Mucosa of stomach (tissue), 1 donor: ENCODE measurements at regions not wholly inside any gene's neighbourhood (a gene's known extent, or its start where the extent isn't known, plus 50 kb on each side); places are given as distances from the start of the nearest gene placed in this dataset.
"Not testable (repeated sequence)": the region's sequence is repeated elsewhere in the genome, so short reads cannot be mapped to it uniquely, and the experiment has no call there.

Source experiments
- H3K27me3 ChIP-seq: one replicate; pipeline ENCODE4 v1.7.0; 2013; ENCODE audit warnings: mild to moderate bottlenecking, low read length; ENCODE audit not compliant: control insufficient read depth, insufficient read depth
- H3K36me3 ChIP-seq: one replicate; pipeline ENCODE4 v1.7.0; 2013; ENCODE audit warnings: low read length; ENCODE audit not compliant: control insufficient read depth, insufficient read depth
- H3K4me1 ChIP-seq: one replicate; pipeline ENCODE4 v1.7.0; 2013; ENCODE audit warnings: mild to moderate bottlenecking, low read length; ENCODE audit not compliant: control insufficient read depth, insufficient read depth
- H3K4me3 ChIP-seq: one replicate; pipeline ENCODE4 v1.7.0; 2013; ENCODE audit warnings: low read length
- H3K9ac ChIP-seq: one replicate; pipeline ENCODE4 v1.7.0; 2013; ENCODE audit warnings: mild to moderate bottlenecking, low read length, moderate library complexity
- H3K9me3 ChIP-seq: one replicate; pipeline ENCODE4 v1.7.0; 2013; ENCODE audit warnings: mild to moderate bottlenecking, low read length, moderate library complexity; ENCODE audit not compliant: control insufficient read depth
- donor health status: Pancreatic carcinoma.

DNA sequence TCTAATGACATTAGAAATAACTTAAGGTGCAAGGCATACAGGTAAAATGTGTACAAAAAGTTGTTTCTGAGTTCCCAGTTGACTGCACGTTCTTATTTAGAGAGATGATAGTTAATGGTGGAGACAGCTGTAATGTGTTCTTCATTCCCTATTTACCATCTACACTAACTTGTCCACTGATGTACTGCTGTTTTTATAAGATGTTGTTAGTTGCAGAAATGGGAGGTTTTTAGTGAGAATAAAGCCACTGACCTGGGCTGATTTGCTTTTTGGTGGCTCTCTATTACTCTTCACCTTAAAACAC lies 122.9 kb upstream of the LYPLAL1 start:
- no peaks in the 10 kb centered on the region for H3K36me3 ChIP-seq
- no peaks in the 10 kb centered on the region for H3K27me3 ChIP-seq
- H3K4me1 ChIP-seq = no peaks in the 10 kb centered on the region
- no peaks in the 10 kb centered on the region for H3K9me3 ChIP-seq
- no peak overlapping the region for H3K9ac ChIP-seq
- H3K4me3 ChIP-seq = no peak overlapping the region

DNA sequence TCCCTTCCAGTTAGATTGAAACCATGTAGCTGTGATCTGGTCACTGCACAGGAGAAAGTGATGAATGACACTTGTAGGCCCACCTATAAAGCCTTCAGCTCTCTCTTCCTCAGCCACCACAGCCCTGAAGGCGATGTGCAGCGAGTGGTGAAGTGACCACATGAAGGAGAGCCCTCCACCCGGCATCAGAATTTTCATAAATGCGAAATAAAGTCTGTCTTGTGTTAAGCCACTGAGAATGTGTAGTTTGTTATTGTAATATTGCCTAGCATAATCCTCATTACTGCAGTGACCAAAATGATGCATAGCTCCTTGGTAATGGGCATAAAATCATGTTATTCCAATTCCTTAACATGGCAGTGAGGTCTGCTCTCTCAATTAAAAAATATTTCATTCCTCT lies 122.1 kb upstream of the LYPLAL1 start:
- H3K4me1 ChIP-seq = no peaks in the 10 kb centered on the region
- H3K9me3 ChIP-seq = no peaks in the 10 kb centered on the region
- no peak overlapping the region for H3K4me3 ChIP-seq
- H3K9ac ChIP-seq = no peak overlapping the region
- H3K27me3 ChIP-seq = no peaks in the 10 kb centered on the region
- H3K36me3 ChIP-seq = no peaks in the 10 kb centered on the region

DNA sequence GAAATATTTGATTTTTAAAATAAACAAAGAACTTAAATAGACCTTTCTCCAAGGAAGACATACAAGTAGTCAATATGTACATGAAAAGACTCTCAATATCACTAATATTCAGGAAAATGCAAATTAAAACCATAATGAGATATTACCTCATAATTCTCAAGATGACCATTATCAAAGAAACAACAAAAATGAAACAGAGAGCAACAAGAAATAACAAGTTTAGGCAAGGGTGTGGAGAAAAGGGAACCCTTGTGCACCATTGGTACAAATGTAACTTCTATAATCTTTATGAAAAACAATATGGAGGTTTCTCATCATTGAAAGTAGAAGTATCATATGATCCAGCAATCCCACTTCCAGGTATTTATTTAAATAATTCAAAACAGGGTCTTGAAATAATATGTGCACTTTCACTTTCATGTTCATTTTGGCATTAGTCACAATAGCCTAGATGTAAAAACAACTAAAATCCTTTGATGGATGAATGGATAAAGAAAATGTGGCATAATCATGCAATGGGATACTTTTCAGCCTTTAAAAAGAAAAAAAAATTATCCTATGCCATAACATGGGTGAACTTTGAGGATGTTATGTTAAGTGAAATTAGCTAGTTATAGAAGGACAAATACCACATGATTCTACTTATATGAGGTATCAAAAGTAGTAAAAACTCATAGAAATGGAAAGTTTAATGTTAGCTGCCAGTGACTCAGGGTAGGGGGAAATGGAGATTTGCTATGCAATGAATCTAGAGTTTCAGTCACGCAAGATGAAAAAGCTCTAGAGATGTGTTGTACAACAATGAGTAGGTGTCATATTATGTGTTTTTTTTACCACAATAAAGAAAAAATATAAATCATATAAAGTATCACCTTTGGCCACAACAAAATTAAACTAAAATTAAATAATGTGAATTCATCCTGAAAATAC lies 114.5 kb upstream of the LYPLAL1 start:
- Histone ChIP-seq H3K9ac (no peak overlapping the region), H3K27me3 (no peaks in the 10 kb centered on the region), H3K4me3 (no peak overlapping the region), H3K4me1 (no peaks in the 10 kb centered on the region), H3K9me3 (no peaks in the 10 kb centered on the region), H3K36me3 (no peaks in the 10 kb centered on the region)

DNA sequence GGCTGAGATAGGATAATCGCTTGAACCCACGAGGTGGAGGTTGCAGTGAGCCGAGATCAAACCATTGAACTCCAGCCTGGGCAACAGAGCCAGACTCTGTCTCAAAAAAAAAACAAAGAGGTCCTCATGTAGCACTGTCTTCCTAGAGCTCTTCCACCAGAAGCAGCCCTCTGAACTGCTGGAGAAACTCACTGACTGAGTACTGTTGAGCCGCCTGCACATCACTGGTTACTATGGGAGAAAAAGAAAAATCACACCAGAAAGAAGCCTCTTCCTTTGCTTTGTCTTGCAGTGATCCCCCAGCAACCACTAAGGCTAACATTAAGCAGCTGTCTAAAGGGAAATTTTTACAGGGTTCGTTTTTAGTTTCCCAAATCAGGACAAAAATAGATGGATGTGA lies 112.9 kb upstream of the LYPLAL1 start:
- Histone ChIP-seq H3K27me3 (no peaks in the 10 kb centered on the region), H3K9me3 (no peaks in the 10 kb centered on the region), H3K4me3 (no peak overlapping the region), H3K36me3 (no peaks in the 10 kb centered on the region), H3K4me1 (no peaks in the 10 kb centered on the region), H3K9ac (no peak overlapping the region)

DNA sequence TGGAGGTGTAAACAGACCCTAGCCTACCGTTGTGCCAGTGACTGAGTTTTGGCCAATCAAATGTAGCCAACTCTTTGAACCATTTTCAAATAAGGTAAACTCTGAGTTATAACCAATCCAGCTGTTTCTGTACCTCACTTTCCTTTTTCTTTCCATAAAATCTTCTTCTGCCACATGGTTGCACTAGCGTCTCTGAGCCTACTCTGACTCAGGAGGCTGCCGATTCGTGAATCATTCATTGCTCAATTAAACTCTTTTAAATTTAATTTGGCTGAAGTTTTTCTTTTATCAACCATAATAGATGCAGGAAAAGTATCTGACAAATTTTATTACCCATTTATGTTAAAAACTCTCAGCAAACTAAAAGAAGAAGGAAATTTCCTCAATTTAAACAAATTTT lies 111.5 kb upstream of the LYPLAL1 start:
- Histone ChIP-seq H3K27me3 (no peaks in the 10 kb centered on the region), H3K4me3 (no peak overlapping the region), H3K9ac (no peak overlapping the region), H3K36me3 (no peaks in the 10 kb centered on the region), H3K9me3 (no peaks in the 10 kb centered on the region), H3K4me1 (no peaks in the 10 kb centered on the region)

DNA sequence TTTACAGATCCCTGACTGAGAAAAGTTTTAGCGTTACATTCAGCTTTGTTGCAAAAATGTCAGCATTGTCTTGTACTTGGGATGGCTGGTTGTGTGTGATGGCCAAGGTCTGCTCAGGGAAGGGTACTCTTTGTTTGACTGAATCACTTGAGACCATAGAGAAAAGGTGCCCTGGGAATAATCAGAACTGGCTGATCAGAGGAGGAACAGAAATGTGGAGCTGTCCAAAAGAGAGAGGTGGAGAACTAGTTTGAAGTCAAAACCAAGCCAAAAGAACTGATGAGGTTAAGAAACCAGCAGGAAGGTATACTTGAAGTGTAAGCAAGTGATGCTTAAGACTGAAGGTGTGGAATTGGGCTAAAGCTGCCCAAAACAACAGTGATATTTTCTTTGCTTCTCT lies 107.6 kb upstream of the LYPLAL1 start:
- H3K27me3 ChIP-seq = no peaks in the 10 kb centered on the region
- H3K36me3 ChIP-seq = no peaks in the 10 kb centered on the region
- no peak overlapping the region for H3K9ac ChIP-seq
- no peaks in the 10 kb centered on the region for H3K9me3 ChIP-seq
- no peaks in the 10 kb centered on the region for H3K4me1 ChIP-seq
- no peak overlapping the region for H3K4me3 ChIP-seq

DNA sequence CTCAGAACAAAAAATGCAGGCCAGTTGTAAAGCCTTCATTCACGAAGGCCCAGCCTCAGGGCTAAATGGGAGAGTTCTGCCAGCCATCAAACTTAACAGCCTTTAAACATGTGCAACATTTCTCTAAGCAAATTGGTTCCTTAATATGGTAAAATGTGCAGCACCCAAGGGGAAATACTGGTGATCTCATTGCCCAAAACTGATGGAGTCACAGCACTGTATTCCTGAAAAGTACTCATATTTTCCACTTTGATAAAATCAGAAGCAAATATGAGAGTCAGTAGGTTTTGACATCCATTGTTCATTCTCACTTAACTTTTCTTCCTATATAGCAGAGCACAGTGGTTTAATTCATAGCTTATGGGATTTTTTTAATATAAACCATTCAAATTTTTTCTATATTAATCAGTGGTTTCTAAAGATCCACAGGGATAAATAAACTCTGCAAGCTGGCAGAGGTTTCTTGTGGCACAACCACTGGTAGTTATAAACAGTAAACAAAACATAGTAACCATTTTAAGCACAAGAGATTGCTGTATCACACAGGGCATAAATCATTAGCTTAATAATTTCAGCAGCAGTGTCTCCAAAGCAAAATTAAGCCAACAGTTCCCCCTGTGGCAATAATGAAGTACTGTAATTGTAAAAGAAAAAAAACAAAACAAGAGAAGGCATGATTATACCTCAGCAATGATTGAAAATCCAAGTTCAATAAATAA lies 106.9 kb upstream of the LYPLAL1 start:
- Histone ChIP-seq H3K4me3 (no peak overlapping the region), H3K36me3 (no peaks in the 10 kb centered on the region), H3K27me3 (no peaks in the 10 kb centered on the region), H3K9ac (no peak overlapping the region), H3K4me1 (no peaks in the 10 kb centered on the region), H3K9me3 (no peaks in the 10 kb centered on the region)

DNA sequence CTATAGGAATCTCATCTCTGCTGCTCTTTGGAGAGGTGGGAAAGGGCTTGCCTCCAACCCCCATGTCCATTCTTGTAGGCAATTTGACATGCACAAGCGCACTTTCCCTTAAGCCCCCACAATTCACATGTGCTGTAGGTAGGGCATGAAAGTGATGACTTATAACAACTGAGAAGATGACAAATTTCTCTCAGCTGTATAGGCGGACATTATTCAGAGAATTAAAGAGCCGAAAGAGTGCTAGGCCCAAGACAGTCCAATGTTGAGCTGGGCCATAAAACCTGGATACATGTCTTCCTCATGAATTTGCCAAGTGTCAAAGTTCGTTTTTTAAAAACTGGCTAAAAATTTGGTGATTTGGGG lies 106.3 kb upstream of the LYPLAL1 start:
- H3K4me3 ChIP-seq = no peak overlapping the region
- H3K4me1 ChIP-seq = no peaks in the 10 kb centered on the region
- H3K27me3 ChIP-seq = no peaks in the 10 kb centered on the region
- H3K9ac ChIP-seq = no peak overlapping the region
- H3K9me3 ChIP-seq = no peaks in the 10 kb centered on the region
- H3K36me3 ChIP-seq = no peaks in the 10 kb centered on the region

DNA sequence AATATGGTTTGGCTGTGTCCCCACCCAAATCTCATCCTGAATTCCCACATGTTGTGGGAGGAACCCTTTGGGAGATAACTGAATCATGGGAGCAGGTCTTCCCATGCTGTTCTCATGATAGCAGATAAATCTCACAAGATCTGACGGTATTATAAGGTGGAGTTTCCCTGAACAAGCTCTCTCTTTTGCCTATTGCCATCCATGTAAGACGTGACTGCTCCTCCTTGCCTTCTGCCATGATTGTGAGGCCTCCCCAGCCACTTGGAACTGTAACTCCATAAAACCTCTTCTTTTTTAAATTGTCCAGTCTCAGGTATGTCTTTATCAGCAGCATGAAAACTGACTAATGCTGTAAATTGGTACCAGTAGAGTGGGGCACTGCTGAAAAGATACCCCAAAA lies 103.3 kb upstream of the LYPLAL1 start:
- H3K36me3 ChIP-seq, H3K9me3 ChIP-seq, H3K4me1 ChIP-seq, H3K27me3 ChIP-seq, H3K9ac ChIP-seq, H3K4me3 ChIP-seq: not testable (repeated sequence)

DNA sequence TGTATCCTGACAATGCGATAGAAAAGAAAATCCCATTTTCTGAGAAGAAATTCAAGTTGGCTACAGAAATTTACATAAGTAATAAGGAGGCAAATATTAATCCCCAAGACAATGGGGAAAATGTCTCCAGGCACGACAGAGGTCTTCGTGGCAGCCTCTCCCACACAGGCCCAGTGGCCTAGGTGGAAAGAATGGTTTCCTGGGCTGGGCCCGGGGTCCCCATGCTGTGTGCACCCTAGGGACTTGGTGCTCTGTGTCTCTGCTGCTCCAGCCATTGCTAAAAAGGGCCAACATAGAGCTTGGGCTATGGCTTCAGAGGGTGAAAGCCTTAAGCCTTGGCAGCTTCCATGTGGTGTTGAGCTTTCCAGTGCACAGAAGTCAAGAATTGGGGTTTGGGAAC lies 102.5 kb upstream of the LYPLAL1 start:
- Histone ChIP-seq H3K9me3 (no peaks in the 10 kb centered on the region), H3K36me3 (no peaks in the 10 kb centered on the region), H3K4me3 (no peak overlapping the region), H3K9ac (no peak overlapping the region), H3K4me1 (no peaks in the 10 kb centered on the region), H3K27me3 (no peaks in the 10 kb centered on the region)

DNA sequence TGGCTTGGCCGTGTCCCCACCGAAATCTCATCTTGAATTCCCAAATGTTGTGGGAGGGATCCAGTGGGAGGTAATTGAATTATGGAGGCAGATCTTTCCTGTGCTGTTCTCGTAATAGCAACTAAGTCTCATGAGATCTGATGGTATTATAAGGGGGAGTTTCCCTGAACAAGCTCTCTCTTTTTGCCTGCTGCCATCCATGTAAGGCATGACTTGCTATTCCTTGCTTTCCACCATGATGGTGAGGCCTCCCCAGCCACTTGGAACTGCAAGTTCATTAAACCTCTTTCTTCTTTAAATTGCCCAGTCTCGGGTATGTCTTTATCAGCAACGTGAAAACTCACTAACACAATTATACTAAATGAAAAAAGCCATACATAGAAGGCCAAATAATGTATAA lies 101.3 kb upstream of the LYPLAL1 start:
- Histone ChIP-seq H3K9me3 (no peaks in the 10 kb centered on the region), H3K36me3 (no peaks in the 10 kb centered on the region), H3K27me3 (no peaks in the 10 kb centered on the region), H3K4me3 (no peak overlapping the region), H3K4me1 (no peaks in the 10 kb centered on the region), H3K9ac (no peak overlapping the region)

DNA sequence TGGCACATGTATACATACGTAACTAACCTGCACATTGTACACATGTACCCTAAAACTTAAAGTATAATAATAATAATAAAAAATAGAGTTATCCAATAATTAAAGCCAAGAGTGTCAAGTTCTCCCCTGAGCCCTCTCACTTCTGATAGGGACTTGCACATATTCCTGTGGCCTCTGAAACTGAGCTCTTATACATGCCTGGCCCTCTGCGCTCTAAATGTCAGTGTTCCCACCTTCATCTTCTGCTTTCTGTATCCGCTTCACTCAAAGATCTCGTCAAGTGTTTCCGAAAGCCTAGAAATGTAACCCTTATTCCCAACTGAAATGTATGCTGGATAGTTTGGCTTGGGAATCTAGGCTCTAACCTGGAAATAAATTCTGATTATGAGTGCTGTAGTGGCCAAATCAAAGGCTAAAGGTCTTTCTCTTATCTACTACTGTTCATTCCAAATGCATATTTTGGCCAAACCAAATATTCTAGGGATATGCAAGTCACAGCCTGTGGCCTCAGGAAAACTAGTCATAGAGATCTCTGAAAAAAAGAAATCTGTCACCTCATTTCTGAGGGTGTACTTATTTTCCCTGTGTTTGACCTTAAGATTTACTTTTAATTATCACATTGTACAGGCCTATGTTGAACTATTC lies 99.5 kb upstream of the LYPLAL1 start:
- no peaks in the 10 kb centered on the region for H3K4me1 ChIP-seq
- no peak overlapping the region for H3K4me3 ChIP-seq
- H3K9me3 ChIP-seq = no peaks in the 10 kb centered on the region
- H3K36me3 ChIP-seq = no peaks in the 10 kb centered on the region
- H3K27me3 ChIP-seq = no peaks in the 10 kb centered on the region
- H3K9ac ChIP-seq = no peak overlapping the region
